Neuronal stem cell (in vitro differentiated cells): ENCODE measurements at regions not wholly inside any gene's neighbourhood (a gene's known extent, or its start where the extent isn't known, plus 50 kb on each side); places are given as distances from the start of the nearest gene placed in this dataset.

Experiments
- DNase-seq: peaks from one replicate; pipeline ENCODE4 v3.0.0-alpha.2; 2013; ENCODE audit warnings: low spot score
- H2AFZ ChIP-seq: one replicate; pipeline ENCODE4 v1.6.1; 2013; ENCODE audit warnings: mild to moderate bottlenecking, low read length, inconsistent platforms
- H2AK5ac ChIP-seq: 2 replicates; pipeline ENCODE4 v1.6.1; 2013; ENCODE audit warnings: low read depth, mild to moderate bottlenecking, inconsistent platforms, low read length, moderate library complexity, mixed read lengths
- H2BK120ac ChIP-seq: 2 replicates; pipeline ENCODE4 v1.6.1; 2013; ENCODE audit warnings: low read depth, mild to moderate bottlenecking, inconsistent platforms, low read length, moderate library complexity, mixed read lengths
- H2BK12ac ChIP-seq: one replicate; pipeline ENCODE4 v1.6.1; 2013; ENCODE audit warnings: low read length, inconsistent platforms
- H2BK15ac ChIP-seq: 2 replicates; pipeline ENCODE4 v1.6.1; 2013; ENCODE audit warnings: mild to moderate bottlenecking, low read length, inconsistent platforms, mixed read lengths
- H2BK5ac ChIP-seq: one replicate; pipeline ENCODE4 v1.6.1; 2013; ENCODE audit warnings: inconsistent platforms, mild to moderate bottlenecking, low read length, moderate library complexity
- H3K14ac ChIP-seq: one replicate; pipeline ENCODE4 v1.6.1; 2013; ENCODE audit warnings: low read length, inconsistent platforms
- H3K18ac ChIP-seq: 2 replicates; pipeline ENCODE4 v1.6.1; 2013; ENCODE audit warnings: low read length, inconsistent platforms
- H3K23ac ChIP-seq: 2 replicates; pipeline ENCODE4 v1.6.1; 2013; ENCODE audit warnings: low read depth, mild to moderate bottlenecking, mixed read lengths, low read length, inconsistent platforms; ENCODE audit not compliant: poor library complexity
- H3K27ac ChIP-seq: replicated peaks from 3 replicates; pipeline ENCODE4 v1.5.1; 2013; ENCODE audit warnings: low read length, inconsistent platforms
- H3K27me3 ChIP-seq, 3 experiments: 2 replicates each; pipeline ENCODE4 v1.6.1; 2013; ENCODE audit warnings: low read length in 3 of 3, mild to moderate bottlenecking in 2 of 3, inconsistent platforms in 1 of 3, low read depth in 1 of 3, mixed read lengths in 1 of 3, moderate library complexity in 1 of 3; ENCODE audit not compliant: control insufficient read depth in 3 of 3, insufficient read depth in 3 of 3
- H3K36me3 ChIP-seq, 2 donors: replicated peaks in 1 of 2; 2 replicates each; pipeline ENCODE4 v1.6.1; 2013; ENCODE audit warnings: low read length in 2 of 2; ENCODE audit not compliant: control insufficient read depth in 2 of 2, insufficient read depth in 2 of 2
- H3K4ac ChIP-seq: 2 replicates; pipeline ENCODE4 v1.6.1; 2013; ENCODE audit warnings: inconsistent platforms, mild to moderate bottlenecking, low read length, moderate library complexity
- H3K4me1 ChIP-seq, 2 donors: 1 replicate in 1 of 2; 2 replicates in 1 of 2; pipeline ENCODE4 v1.6.1; 2013; ENCODE audit warnings: low read length in 2 of 2, low read depth in 1 of 2; ENCODE audit not compliant: control insufficient read depth in 2 of 2, insufficient read depth in 1 of 2
- H3K4me2 ChIP-seq: one replicate; pipeline ENCODE4 v1.6.1; 2013; ENCODE audit warnings: mild to moderate bottlenecking, low read length, inconsistent platforms; ENCODE audit not compliant: insufficient read depth, poor library complexity, severe bottlenecking
- H3K4me3 ChIP-seq, 2 donors: 2 replicates each; pipeline ENCODE4 v1.5.1; 2013; ENCODE audit warnings: low read length in 2 of 2, mild to moderate bottlenecking in 2 of 2, inconsistent platforms in 1 of 2, moderate library complexity in 1 of 2
- H3K79me1 ChIP-seq: one replicate; pipeline ENCODE4 v1.6.1; 2013; ENCODE audit warnings: low read depth, mild to moderate bottlenecking, inconsistent platforms, low read length, moderate library complexity
- H3K9ac ChIP-seq: one replicate; pipeline ENCODE4 v1.6.1; 2013; ENCODE audit warnings: mild to moderate bottlenecking, low read depth, low read length, inconsistent platforms; ENCODE audit not compliant: poor library complexity
- H3K9me3 ChIP-seq, 2 donors: replicated peaks in 1 of 2; 2 replicates each; pipeline versions ENCODE3 to v1.6.1; 2013; ENCODE audit warnings: low read length in 2 of 2, mild to moderate bottlenecking in 2 of 2, inconsistent platforms in 1 of 2, low read depth in 1 of 2, mixed read lengths in 1 of 2, moderate library complexity in 1 of 2; ENCODE audit not compliant: control insufficient read depth in 2 of 2, insufficient read depth in 1 of 2
- H4K8ac ChIP-seq: one replicate; pipeline ENCODE4 v1.6.1; 2013; ENCODE audit warnings: low read depth, mild to moderate bottlenecking, inconsistent platforms, low read length, moderate library complexity
- H4K91ac ChIP-seq: one replicate; pipeline ENCODE4 v1.6.1; 2013; ENCODE audit warnings: low read length, low read depth, mild to moderate bottlenecking, inconsistent platforms; ENCODE audit not compliant: poor library complexity
- WGBS, 2 donors: extraction: QIAGEN DNeasy Blood & Tissue Kit; methylation state at CpG; one replicate each; pipeline ENCODE4 v1.1.7; 2013; ENCODE audit warnings: missing lambda C conversion rate in 2 of 2, mixed read lengths in 1 of 2; ENCODE audit not compliant: insufficient read length in 2 of 2, insufficient replicate concordance in 1 of 2; ENCODE audit errors: extremely low coverage in 2 of 2; 5-methylcytosine and 5-hydroxymethylcytosine counted together

DNA sequence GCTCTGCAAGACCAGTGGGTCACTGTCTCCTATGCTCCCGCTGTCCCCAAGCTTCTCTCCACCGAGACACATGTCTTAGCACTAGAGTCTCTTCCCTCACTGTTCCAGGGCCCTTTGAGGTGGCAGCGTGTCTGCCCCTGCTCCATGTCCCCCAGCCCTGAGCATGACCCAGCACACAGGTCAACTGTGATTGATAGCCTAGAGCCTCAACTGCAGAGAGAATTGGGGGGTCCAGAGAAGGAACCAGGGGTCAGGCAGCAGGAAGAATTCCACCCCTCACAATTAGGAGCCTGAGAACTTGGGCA is 54.6 kb upstream of the ODC1 start:
- no peaks in the 10 kb centered on the region for H3K9me3 ChIP-seq
- peaks cover 0 to 63% (median 0%) of the 10 kb centered on the region in 3 experiments for H3K27me3 ChIP-seq
- H2BK15ac ChIP-seq = no peak overlapping the region
- peak overlapping the region; percentile 1 for H3K18ac ChIP-seq
- no peak overlapping the region for H4K8ac ChIP-seq
- no peaks in the 10 kb centered on the region for H3K36me3 ChIP-seq
- H2BK5ac ChIP-seq = no peak overlapping the region
- H3K4me2 ChIP-seq = no peak overlapping the region
- no peak for DNase-seq
- H3K79me1 ChIP-seq = no peaks in the 10 kb centered on the region
- H2AK5ac ChIP-seq = no peak overlapping the region
- H3K9ac ChIP-seq = no peak overlapping the region
- peaks cover 9 to 14% of the 10 kb centered on the region in 2 donors for H3K4me1 ChIP-seq
- no peak overlapping the region for H3K27ac ChIP-seq
- no peak overlapping the region for H3K4ac ChIP-seq
- peak overlapping the region; percentile 32 for H2AFZ ChIP-seq
- no peak overlapping the region for H3K4me3 ChIP-seq
- no CpG with 5 or more reads among the region's 3 CpGs for WGBS, 2 donors
- H3K23ac ChIP-seq = no peak overlapping the region
- H3K14ac ChIP-seq = no peak overlapping the region
- peak overlapping the region; percentile 14 for H2BK12ac ChIP-seq
- no peak overlapping the region for H2BK120ac ChIP-seq
- no peak overlapping the region for H4K91ac ChIP-seq

DNA sequence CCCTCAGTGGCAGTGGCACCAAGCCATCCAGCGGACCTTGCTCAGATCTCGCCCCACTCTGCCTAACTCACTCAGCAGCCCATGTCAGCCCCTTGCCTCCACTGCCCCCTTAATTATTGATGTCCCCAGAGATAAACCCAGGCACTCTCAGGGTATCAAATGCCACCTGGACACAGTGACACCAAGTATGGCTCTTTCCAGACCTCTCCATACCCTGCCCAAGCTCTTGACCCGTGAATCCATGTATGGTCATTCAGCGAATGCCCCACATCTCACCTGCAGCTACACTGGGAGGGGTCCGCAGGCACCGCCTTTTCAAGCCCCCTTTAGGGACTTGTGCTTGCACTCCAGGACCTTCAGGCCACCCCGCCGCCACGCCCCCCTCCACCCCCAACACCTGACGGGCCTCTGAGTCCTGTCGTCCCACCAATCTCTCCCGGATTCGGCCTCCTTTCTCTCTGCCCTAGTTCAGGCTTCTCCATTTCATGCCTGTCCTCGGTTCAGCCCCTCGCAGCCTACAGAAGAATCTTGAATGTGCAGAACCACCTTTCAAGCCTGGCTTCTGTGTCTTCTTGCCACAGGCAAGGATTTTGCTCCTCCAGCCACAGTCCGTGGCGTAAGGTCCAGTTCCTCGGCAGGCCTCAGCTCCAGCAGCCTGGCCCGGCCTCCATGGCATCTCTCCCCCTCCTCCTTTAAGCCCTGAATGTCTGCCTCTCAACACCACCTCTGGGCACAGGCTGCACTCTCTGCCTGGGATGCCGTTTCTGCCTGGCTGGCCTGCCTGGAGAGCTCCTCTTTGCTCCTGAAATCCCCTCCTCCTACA is 54.1 kb upstream of the ODC1 start:
- Histone ChIP-seq H3K79me1 (no peaks in the 10 kb centered on the region), H2BK12ac (peak overlapping the region; percentile 14), H3K27me3 (peaks cover 0 to 66% (median 0%) of the 10 kb centered on the region in 3 experiments), H2AFZ (peak overlapping the region; percentile 32), H3K9me3 (no peaks in the 10 kb centered on the region), H3K4ac (no peak overlapping the region), H3K4me3 (no peak overlapping the region), H3K4me2 (no peak overlapping the region), H4K8ac (no peak overlapping the region), H3K27ac (no peak overlapping the region), H3K18ac (peak overlapping the region; percentile 5), H3K14ac (no peak overlapping the region), H2BK15ac (peak overlapping the region; percentile 53), H2AK5ac (peak overlapping the region; percentile 24), H3K36me3 (no peaks in the 10 kb centered on the region), H4K91ac (no peak overlapping the region), H3K9ac (peak overlapping the region; percentile 46), H3K23ac (no peak overlapping the region), H3K4me1 (peaks cover 9 to 15% of the 10 kb centered on the region in 2 donors), H2BK5ac (no peak overlapping the region), H2BK120ac (peak overlapping the region; percentile 97)
- no CpG with 5 or more reads among the region's 20 CpGs for WGBS, 2 donors
- no peak for DNase-seq

DNA sequence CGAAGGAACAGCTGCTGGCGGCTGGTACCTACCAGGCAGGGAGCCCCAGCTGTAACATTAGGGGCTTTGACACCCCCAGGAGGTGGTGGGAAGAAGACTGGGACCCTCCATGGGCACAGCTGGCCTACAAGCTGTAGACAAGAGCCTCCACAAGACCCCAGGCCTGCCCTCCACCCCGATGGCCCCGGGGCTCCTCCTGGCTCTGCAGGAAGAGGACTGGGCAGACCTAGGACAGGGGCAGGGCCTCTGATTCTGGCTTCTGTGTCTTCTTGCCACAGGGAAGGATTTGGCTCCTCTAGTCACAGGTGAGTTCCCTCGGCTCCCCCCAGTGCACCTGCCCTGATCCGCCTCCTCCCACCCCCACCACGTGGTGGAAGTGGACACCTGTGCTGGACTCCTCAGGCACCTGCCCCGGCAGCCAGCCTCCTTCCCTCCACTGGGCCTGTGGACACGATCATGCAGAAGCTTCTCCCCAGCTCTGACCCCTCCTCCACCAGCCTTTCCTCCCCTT is 53.4 kb upstream of the ODC1 start:
- Histone ChIP-seq H2BK120ac (no peak overlapping the region), H2AK5ac (no peak overlapping the region), H4K8ac (no peak overlapping the region), H4K91ac (no peak overlapping the region), H3K9ac (no peak overlapping the region), H3K18ac (peak overlapping the region; percentile 5), H3K27ac (no peak overlapping the region), H2BK5ac (no peak overlapping the region), H3K9me3 (no peaks in the 10 kb centered on the region), H2BK12ac (no peak overlapping the region), H3K36me3 (no peaks in the 10 kb centered on the region), H2BK15ac (no peak overlapping the region), H3K14ac (no peak overlapping the region), H3K4me2 (no peak overlapping the region), H3K4me1 (peaks cover 9 to 15% of the 10 kb centered on the region in 2 donors), H3K79me1 (no peaks in the 10 kb centered on the region), H3K23ac (no peak overlapping the region), H3K27me3 (peaks cover 0 to 66% (median 0%) of the 10 kb centered on the region in 3 experiments), H2AFZ (no peak overlapping the region), H3K4ac (no peak overlapping the region), H3K4me3 (no peak overlapping the region)
- no peak for DNase-seq
- no CpG with 5 or more reads among the region's 9 CpGs for WGBS, 2 donors

DNA sequence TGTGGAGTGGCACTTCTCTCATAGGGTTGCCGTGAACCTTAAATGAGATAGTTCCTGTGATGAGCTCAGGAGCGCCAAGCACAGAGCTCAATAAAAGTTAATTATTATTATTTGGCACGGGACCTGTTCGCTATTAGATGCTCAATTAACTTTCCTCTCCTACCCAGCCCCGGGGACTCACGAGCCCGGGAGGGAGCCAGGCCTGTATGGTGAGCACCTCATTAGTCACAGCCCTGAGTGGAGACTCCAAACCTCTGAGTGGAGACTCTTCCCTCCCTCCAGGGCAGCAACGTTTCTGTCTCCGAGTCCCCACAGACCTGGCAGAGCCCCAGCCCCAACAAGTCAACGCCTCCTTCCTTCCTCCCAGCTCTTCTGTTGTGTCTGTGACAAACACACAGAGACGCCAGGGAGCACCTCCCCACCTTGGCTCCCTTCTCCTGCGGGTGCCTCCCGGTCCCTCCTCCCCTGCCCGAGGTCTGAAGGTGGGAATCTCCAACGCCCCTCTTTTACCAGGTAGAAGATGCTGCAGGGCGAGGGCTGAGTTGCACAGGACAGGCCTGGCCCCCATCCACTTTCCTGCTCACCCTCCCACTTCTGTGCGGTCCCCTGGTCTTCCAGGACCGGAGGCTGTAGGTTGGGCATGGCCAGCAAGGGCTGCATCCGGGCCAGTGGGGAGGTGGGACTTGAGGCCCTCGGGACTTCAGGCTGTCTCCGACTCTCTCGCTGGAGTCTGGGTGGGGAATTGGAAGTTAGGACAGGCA is 52.7 kb upstream of the ODC1 start:
- no peak overlapping the region for H3K18ac ChIP-seq
- H3K23ac ChIP-seq = no peak overlapping the region
- H3K27ac ChIP-seq = no peak overlapping the region
- H2BK5ac ChIP-seq = no peak overlapping the region
- no peak overlapping the region for H3K4me3 ChIP-seq
- H3K79me1 ChIP-seq = no peaks in the 10 kb centered on the region
- no peak overlapping the region for H3K9ac ChIP-seq
- WGBS, 2 donors = no CpG with 5 or more reads among the region's 22 CpGs
- no peak overlapping the region for H2BK12ac ChIP-seq
- H3K4me2 ChIP-seq = no peak overlapping the region
- H4K8ac ChIP-seq = no peak overlapping the region
- H3K9me3 ChIP-seq = no peaks in the 10 kb centered on the region
- no peak overlapping the region for H2BK120ac ChIP-seq
- H3K36me3 ChIP-seq = no peaks in the 10 kb centered on the region
- H3K14ac ChIP-seq = no peak overlapping the region
- H2AFZ ChIP-seq = no peak overlapping the region
- no peak for DNase-seq
- no peak overlapping the region for H4K91ac ChIP-seq
- H2BK15ac ChIP-seq = no peak overlapping the region
- H3K4ac ChIP-seq = no peak overlapping the region
- no peak overlapping the region for H2AK5ac ChIP-seq
- H3K27me3 ChIP-seq = peaks cover 0 to 68% (median 0%) of the 10 kb centered on the region in 3 experiments
- H3K4me1 ChIP-seq = peaks cover 9 to 15% of the 10 kb centered on the region in 2 donors
